ENCODE measurements at regions not wholly inside any gene's neighbourhood (a gene's known extent, or its start where the extent isn't known, plus 50 kb on each side); places are given as distances from the start of the nearest gene placed in this dataset.

DNA sequence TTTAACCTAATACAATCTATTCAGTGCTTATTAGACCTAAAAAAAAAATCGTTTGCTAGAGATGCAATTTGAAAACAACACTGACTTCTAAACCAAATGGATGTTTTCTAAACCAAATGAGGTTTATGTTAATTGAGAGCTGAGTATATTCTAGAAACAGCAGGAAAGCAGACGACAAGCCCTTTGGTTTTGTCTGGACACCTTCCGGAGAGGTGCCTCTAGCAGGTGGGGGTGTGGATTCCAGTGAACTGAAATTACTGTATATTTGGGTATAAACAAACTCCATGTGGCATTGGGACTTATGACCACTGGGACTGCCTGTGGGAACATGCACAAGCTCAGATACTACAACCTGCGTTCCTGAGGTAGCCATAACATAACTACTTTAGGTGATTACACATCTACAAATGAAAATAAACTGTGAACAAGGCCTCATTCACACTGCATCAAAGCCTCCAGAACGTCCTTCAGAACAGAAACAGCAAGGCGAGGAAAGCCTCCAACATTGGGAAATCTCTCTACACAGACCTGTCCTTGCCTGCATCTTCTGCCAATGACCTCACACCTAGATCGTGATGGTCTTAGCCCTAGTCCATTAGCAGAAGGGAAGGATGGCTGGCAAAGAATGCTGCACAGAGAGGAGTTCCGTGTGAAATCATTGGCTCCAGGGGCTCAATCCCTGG, 206.8 kb upstream of the FOXQ1 start:
- TF ChIP-seq POLR2A (IDR thresholded peaks at IDR 0.05; ENCODE audit: low read length) (no peak), GATA1 (IDR thresholded peaks at IDR 0.05; ENCODE audit: low read depth, low read length) (no peak)
